Bronchial epithelial cell (primary cell): ENCODE measurements at regions not wholly inside any gene's neighbourhood (a gene's known extent, or its start where the extent isn't known, plus 50 kb on each side); places are given as distances from the start of the nearest gene placed in this dataset.

Source experiments
- DNase-seq: peaks from one replicate; pipeline ENCODE4 v3.0.0-alpha.2; 2010; ENCODE audit warnings: low read depth
- FAIRE-seq: peaks from 2 replicates; lab custom pipeline; 2011; peaks lifted over from hg19 to GRCh38; lab: Jason Lieb, UNC
- H3K27me3 ChIP-seq: 2 replicates; pipeline ENCODE4 v1.5.1; 2011; ENCODE audit warnings: low read length; ENCODE audit not compliant: control insufficient read depth, insufficient read depth
- H3K36me3 ChIP-seq: 2 replicates; pipeline ENCODE4 v1.5.1; 2011; ENCODE audit warnings: low read length; ENCODE audit not compliant: control insufficient read depth, insufficient read depth
- H3K4me3 ChIP-seq: 2 replicates; pipeline ENCODE4 v1.5.1; 2011; ENCODE audit warnings: mild to moderate bottlenecking, low read depth, low read length, control low read depth
- CTCF ChIP-seq: IDR thresholded peaks from 2 replicates; pipeline ENCODE4 v1.5.1; 2011; ENCODE audit warnings: mild to moderate bottlenecking, moderate library complexity, low read length, control low read depth, inconsistent platforms; ENCODE audit not compliant: insufficient read depth, severe bottlenecking

- no peak for DNase-seq
- Histone ChIP-seq H3K4me3 (no peak overlapping the region), H3K27me3 (no peaks in the 10 kb centered on the region), H3K36me3 (no peaks in the 10 kb centered on the region)
- FAIRE-seq, result no peak
- no peak for TF ChIP-seq CTCF
Observed at GRCh38 chr5:42015681-42016080, 90.6 kb downstream of the FBXO4 start.

GRCh38 chr5:42020788-42021530, 95.9 kb downstream of the FBXO4 start:
- H3K36me3 ChIP-seq, result no peaks in the 10 kb centered on the region
- peak; percentile 48 for DNase-seq
- FAIRE-seq, result no peak
- no peak overlapping the region for H3K4me3 ChIP-seq
- H3K27me3 ChIP-seq, result no peaks in the 10 kb centered on the region
- no peak for TF ChIP-seq CTCF

- Histone ChIP-seq H3K4me3 (no peak overlapping the region), H3K27me3 (no peaks in the 10 kb centered on the region), H3K36me3 (no peaks in the 10 kb centered on the region)
- no peak for TF ChIP-seq CTCF
- FAIRE-seq (no peak), DNase-seq (no peak)
Observed at GRCh38 chr5:42021923-42022322, 96.8 kb downstream of the FBXO4 start.

- TF ChIP-seq CTCF, result no peak
- Histone ChIP-seq H3K36me3 (no peaks in the 10 kb centered on the region), H3K27me3 (no peaks in the 10 kb centered on the region), H3K4me3 (no peak overlapping the region)
- FAIRE-seq (no peak), DNase-seq (no peak)
Observed at GRCh38 chr5:42022383-42022972, 97.4 kb downstream of the FBXO4 start.

GRCh38 chr5:42026446-42026845, 101.4 kb downstream of the FBXO4 start:
- H3K4me3 ChIP-seq, result no peak overlapping the region

More at GRCh38 chr5:42026446-42026845, 101.4 kb downstream of the FBXO4 start:
- FAIRE-seq, result no peak
- TF ChIP-seq CTCF, result no peak
- Histone ChIP-seq H3K27me3 (no peaks in the 10 kb centered on the region), H3K36me3 (no peaks in the 10 kb centered on the region)
- DNase-seq, result no peak
